Activated T-helper 2 cell treated with anti-CD3 and anti-CD28 coated beads, Interferon-gamma antibody, Interleukin-2, Interleukin-4, amounts not matched to agents 10 μg/mL and 5 μg/mL and 100 μg/mL, durations not matched to agents 14 hours and 24 hours and 36 hours (primary cell): ENCODE measurements at regions not wholly inside any gene's neighbourhood (a gene's known extent, or its start where the extent isn't known, plus 50 kb on each side); places are given as distances from the start of the nearest gene placed in this dataset.
"Not testable (repeated sequence)": the region's sequence is repeated elsewhere in the genome, so short reads cannot be mapped to it uniquely, and the experiment has no call there.

ENCODE experiments used
- DNase-seq: peaks from one replicate; pipeline ENCODE4 v3.0.0; 2021; ENCODE audit warnings: low spot score
- H3K27ac Mint-ChIP-seq: one replicate; pipeline ENCODE4 v1.8.0; 2021; ENCODE audit warnings: mixed read lengths
- H3K27me3 Mint-ChIP-seq: one replicate; pipeline ENCODE4 v1.8.0; 2021; ENCODE audit warnings: low read depth, mixed read lengths
- H3K36me3 Mint-ChIP-seq: one replicate; pipeline ENCODE4 v1.8.0; 2021; ENCODE audit warnings: low read depth, mixed read lengths
- H3K4me1 Mint-ChIP-seq: one replicate; pipeline ENCODE4 v1.8.0; 2021; ENCODE audit warnings: low read depth, mixed read lengths
- H3K4me3 Mint-ChIP-seq: one replicate; pipeline ENCODE4 v1.8.0; 2021; ENCODE audit warnings: low read depth, mild to moderate bottlenecking, moderate library complexity, mixed read lengths
- H3K9me3 Mint-ChIP-seq: one replicate; pipeline ENCODE4 v1.8.0; 2021; ENCODE audit warnings: mixed read lengths
- intact Hi-C: fragments of 100-400 bp; cut with micrococcal nuclease; formaldehyde crosslinking; loops from one replicate; pipeline ENCODE4 v1.15.1; 2023

DNA sequence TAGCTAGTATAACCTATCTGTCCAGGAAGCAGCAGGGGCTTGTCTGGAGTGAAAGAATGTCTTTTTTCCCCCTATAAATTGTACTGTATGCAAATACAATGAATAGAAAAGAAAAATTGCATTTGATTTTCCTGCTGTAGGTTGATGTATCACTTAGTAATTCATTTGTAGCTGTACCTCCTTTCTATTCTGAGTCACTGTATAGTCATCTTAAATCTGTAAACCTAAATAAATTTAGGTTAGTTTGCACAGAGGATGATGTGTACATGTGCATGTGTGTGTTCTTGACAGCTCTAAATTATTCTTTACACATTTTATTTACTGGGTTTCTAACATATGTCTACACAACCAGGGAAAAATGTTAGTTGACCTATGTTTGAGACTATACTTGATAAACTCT is 478.7 kb upstream of the CNTNAP5 start:
- Mint-ChIP-seq H3K27ac (no peak overlapping the region), H3K27me3 (no peaks in the 10 kb centered on the region), H3K36me3 (no peaks in the 10 kb centered on the region), H3K4me1 (no peaks in the 10 kb centered on the region), H3K4me3 (no peak overlapping the region), H3K9me3 (peaks cover 30% of the 10 kb centered on the region)
- intact Hi-C loops: no loop called here
- DNase-seq: no peak

DNA sequence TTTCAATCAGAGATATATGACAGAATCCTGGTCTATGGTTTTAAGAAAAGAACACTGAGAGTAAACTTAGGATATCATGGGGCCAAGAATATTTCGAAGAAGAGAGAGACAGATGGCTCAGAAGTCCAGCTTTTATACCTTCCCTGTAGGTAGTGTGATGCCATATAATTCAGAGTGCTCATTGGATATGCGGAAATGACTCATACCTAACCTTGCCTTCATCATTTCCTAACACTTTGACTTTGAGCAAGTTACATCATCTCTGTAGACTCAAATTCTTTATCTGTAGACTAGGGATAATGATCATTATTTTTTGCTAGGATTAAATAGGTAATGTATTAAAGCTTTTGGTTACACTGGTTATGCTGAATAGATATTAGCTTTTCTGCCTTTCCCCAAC is 461.6 kb upstream of the CNTNAP5 start:
- H3K9me3 Mint-ChIP-seq: peaks cover 37% of the 10 kb centered on the region
- no peaks in the 10 kb centered on the region for H3K27me3 Mint-ChIP-seq
- no peaks in the 10 kb centered on the region for H3K36me3 Mint-ChIP-seq
- intact Hi-C loops: no loop called here
- no peak for DNase-seq
- H3K4me3 Mint-ChIP-seq: no peak overlapping the region
- no peak overlapping the region for H3K27ac Mint-ChIP-seq
- no peaks in the 10 kb centered on the region for H3K4me1 Mint-ChIP-seq

DNA sequence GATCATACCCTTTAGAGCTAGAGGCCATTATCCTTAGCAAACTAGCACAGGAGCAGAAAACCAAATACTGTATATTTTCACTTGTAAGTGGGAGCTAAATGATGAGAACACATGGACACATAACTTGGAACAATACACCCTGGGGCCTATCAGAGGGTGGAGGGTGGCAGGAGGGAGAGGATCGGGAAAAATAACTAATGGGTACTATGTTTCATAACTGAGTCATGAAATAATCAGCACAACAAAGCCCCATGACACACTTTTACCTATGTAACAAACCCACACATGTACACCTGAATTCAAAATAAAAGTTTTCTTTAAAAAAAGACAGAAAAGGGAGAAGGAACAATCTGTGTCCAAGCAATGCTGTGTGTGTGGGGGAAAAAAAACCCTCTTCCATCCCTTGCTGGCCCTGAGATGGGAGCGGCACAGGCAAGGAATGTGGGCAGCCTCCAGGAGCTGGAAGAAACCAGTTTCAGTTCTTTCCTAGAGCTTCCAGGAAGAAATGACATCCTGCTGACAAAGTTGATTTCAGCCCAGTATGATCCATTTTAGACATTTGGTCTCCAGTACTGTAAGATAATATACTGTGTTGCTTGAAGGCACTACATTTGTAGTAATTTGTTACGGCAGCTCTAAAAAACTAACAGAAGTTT is 458.7 kb upstream of the CNTNAP5 start:
- H3K9me3 Mint-ChIP-seq: peaks cover 27% of the 10 kb centered on the region
- no peak for DNase-seq
- no peak overlapping the region for H3K27ac Mint-ChIP-seq
- H3K36me3 Mint-ChIP-seq: no peaks in the 10 kb centered on the region
- H3K4me3 Mint-ChIP-seq: no peak overlapping the region
- H3K27me3 Mint-ChIP-seq: no peaks in the 10 kb centered on the region
- H3K4me1 Mint-ChIP-seq: no peaks in the 10 kb centered on the region
- intact Hi-C loops: no loop called here

DNA sequence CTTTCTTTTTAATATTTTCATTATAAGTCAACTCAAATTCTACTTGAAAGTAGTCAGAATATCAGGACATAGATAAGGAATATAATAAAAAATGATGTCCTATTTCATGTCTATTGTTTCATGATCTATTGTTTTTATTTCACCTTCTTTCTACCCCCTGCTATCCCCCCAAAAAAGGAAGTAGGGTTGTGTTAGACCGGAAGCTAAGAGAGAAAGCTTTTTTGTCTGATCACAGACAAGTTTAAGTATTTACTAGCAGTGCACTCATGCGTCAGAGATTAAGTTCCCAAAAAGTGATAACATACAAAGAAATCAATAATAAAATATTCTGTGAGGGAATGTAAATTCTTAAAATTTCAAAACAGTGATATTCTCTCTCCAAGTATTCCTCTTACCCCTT is 447.1 kb upstream of the CNTNAP5 start:
- no peaks in the 10 kb centered on the region for H3K4me1 Mint-ChIP-seq
- no peak for DNase-seq
- H3K9me3 Mint-ChIP-seq: peaks cover 43% of the 10 kb centered on the region
- intact Hi-C loops: no loop called here
- no peak overlapping the region for H3K4me3 Mint-ChIP-seq
- H3K36me3 Mint-ChIP-seq: no peaks in the 10 kb centered on the region
- H3K27me3 Mint-ChIP-seq: no peaks in the 10 kb centered on the region
- no peak overlapping the region for H3K27ac Mint-ChIP-seq

GRCh38 chr2:123596621-123597020 is 428.5 kb upstream of the CNTNAP5 start:
- Mint-ChIP-seq H3K4me3 (no peak overlapping the region), H3K27ac (no peak overlapping the region), H3K4me1 (no peaks in the 10 kb centered on the region), H3K9me3 (peaks cover 53% of the 10 kb centered on the region), H3K36me3 (no peaks in the 10 kb centered on the region), H3K27me3 (no peaks in the 10 kb centered on the region)
- no peak for DNase-seq
- intact Hi-C loops: no loop called here

GRCh38 chr2:123597988-123598387 is 427.1 kb upstream of the CNTNAP5 start:
- intact Hi-C loops: no loop called here
- DNase-seq: no peak
- peaks cover 51% of the 10 kb centered on the region for H3K9me3 Mint-ChIP-seq
- H3K4me1 Mint-ChIP-seq: no peaks in the 10 kb centered on the region
- H3K36me3 Mint-ChIP-seq: no peaks in the 10 kb centered on the region
- no peaks in the 10 kb centered on the region for H3K27me3 Mint-ChIP-seq
- H3K4me3 Mint-ChIP-seq: no peak overlapping the region
- no peak overlapping the region for H3K27ac Mint-ChIP-seq

DNA sequence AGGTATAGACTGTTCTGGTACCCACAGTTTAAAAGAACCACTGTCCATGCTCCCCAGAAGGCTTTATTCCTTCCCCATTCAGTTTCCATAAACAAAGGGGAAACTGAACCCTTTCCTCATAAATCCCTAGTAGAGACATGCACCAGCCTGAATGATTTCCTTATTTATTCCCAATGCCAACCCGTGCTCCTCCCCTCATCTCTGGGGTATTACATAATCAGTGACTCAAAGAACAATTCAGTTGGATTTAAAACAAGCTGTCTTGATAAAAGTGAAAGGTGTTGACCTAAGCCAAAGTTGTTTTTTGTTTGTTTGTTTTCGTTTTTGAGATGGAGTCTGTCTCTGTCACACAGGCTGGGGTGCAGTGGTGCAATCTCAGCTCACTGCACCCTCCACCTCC is 418.5 kb upstream of the CNTNAP5 start:
- no peaks in the 10 kb centered on the region for H3K27me3 Mint-ChIP-seq
- no peak overlapping the region for H3K27ac Mint-ChIP-seq
- peaks cover 35% of the 10 kb centered on the region for H3K9me3 Mint-ChIP-seq
- H3K36me3 Mint-ChIP-seq: no peaks in the 10 kb centered on the region
- no peaks in the 10 kb centered on the region for H3K4me1 Mint-ChIP-seq
- H3K4me3 Mint-ChIP-seq: no peak overlapping the region
- intact Hi-C loops: no loop called here
- no peak for DNase-seq

DNA sequence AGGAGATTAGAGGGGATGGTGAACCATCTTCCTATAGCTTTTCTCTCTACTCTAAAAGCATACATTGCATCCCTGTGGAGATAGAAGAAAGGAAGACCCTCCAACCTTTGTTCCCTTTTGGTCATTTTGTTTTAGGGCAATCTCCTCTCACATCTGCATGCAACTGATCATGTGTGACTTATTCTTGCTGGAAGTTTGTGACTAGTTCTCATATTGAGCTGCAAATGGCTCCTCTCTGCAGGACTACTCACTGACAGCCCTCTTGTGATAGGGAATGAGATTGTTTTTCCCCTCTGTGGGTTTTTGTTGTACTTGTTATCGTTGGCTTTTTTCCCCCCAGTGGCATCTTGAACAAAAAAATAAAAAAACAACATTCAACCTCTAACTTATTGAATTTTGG is 416.0 kb upstream of the CNTNAP5 start:
- Mint-ChIP-seq H3K27ac (no peak overlapping the region), H3K27me3 (no peaks in the 10 kb centered on the region), H3K9me3 (peaks cover 31% of the 10 kb centered on the region), H3K4me1 (no peaks in the 10 kb centered on the region), H3K4me3 (no peak overlapping the region), H3K36me3 (no peaks in the 10 kb centered on the region)
- intact Hi-C loops: no loop called here
- DNase-seq: no peak

GRCh38 chr2:123614596-123614995 is 410.5 kb upstream of the CNTNAP5 start:
- DNase-seq: no peak
- no peak overlapping the region for H3K4me3 Mint-ChIP-seq
- no peak overlapping the region for H3K27ac Mint-ChIP-seq
- no peaks in the 10 kb centered on the region for H3K4me1 Mint-ChIP-seq
- intact Hi-C loops: no loop called here
- no peaks in the 10 kb centered on the region for H3K36me3 Mint-ChIP-seq
- H3K9me3 Mint-ChIP-seq: peaks cover 46% of the 10 kb centered on the region
- no peaks in the 10 kb centered on the region for H3K27me3 Mint-ChIP-seq

DNA sequence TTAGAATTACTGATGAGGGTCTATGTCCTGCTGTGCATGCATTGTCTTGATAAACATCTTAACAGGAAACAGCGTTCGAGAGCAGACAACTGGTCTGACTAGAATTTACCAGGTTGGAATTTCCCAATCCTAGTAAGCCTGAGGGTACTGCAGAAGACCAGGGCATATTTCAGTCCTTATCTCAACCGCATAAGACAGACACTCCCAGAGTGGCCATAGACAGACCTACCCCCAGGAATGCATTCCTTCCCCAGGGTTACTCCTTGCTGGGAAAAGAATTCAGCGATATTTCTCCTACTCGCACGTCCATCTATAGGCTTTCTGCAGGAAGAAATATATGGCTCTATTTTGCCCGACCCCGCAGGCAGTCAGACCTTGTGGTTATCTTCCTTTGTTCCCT is 406.4 kb upstream of the CNTNAP5 start:
- H3K27ac Mint-ChIP-seq, DNase-seq, H3K4me3 Mint-ChIP-seq, H3K27me3 Mint-ChIP-seq, H3K36me3 Mint-ChIP-seq, intact Hi-C loops, H3K4me1 Mint-ChIP-seq: not testable (repeated sequence)
- peaks cover 50% of the 10 kb centered on the region for H3K9me3 Mint-ChIP-seq

GRCh38 chr2:123624816-123625215 is 400.3 kb upstream of the CNTNAP5 start:
- no peak overlapping the region for H3K4me3 Mint-ChIP-seq
- no peaks in the 10 kb centered on the region for H3K4me1 Mint-ChIP-seq
- H3K36me3 Mint-ChIP-seq: no peaks in the 10 kb centered on the region
- H3K27ac Mint-ChIP-seq: no peak overlapping the region
- DNase-seq: no peak
- H3K9me3 Mint-ChIP-seq: peaks cover 38% of the 10 kb centered on the region
- intact Hi-C loops: no loop called here
- H3K27me3 Mint-ChIP-seq: no peaks in the 10 kb centered on the region

GRCh38 chr2:123636232-123636631 is 388.9 kb upstream of the CNTNAP5 start:
- no peaks in the 10 kb centered on the region for H3K27me3 Mint-ChIP-seq
- no peak for DNase-seq
- no peaks in the 10 kb centered on the region for H3K4me1 Mint-ChIP-seq
- no peak overlapping the region for H3K27ac Mint-ChIP-seq
- intact Hi-C loops: no loop called here
- no peaks in the 10 kb centered on the region for H3K36me3 Mint-ChIP-seq
- H3K4me3 Mint-ChIP-seq: no peak overlapping the region
- peaks cover 21% of the 10 kb centered on the region for H3K9me3 Mint-ChIP-seq

DNA sequence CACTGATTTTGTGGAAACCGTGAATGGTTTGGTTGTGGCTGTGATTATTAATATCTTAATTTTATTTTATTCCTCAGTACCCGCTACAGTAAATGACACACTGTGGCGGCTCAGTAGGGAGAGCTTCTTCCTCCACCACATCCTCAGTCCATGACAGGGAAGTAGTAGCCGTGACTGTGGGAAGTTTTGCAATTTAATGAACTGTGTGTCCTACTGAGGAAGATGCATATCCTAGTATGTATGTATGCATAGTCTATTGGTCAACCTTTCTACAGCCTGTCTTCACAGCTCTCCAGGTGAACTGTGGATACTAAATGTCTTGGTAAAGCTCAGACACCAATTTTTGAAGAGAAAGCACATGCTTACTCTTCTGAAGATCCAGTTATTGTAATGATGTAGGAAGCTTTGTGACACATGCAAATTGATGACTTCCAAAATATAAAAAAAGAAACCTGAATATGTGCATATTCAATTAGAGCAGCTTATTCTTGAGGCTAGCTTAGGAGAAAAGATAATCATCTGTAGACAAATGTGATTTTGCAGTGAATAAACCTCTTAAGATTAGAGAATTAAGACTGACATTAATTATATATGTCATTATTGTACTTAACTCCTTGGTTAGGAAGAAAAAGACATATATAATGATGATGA is 384.3 kb upstream of the CNTNAP5 start:
- intact Hi-C loops: no loop called here
- Mint-ChIP-seq H3K4me1 (no peaks in the 10 kb centered on the region), H3K36me3 (no peaks in the 10 kb centered on the region), H3K9me3 (peaks cover 19% of the 10 kb centered on the region), H3K27ac (no peak overlapping the region), H3K4me3 (no peak overlapping the region), H3K27me3 (no peaks in the 10 kb centered on the region)
- DNase-seq: no peak

GRCh38 chr2:123644053-123644452 is 381.0 kb upstream of the CNTNAP5 start:
- Mint-ChIP-seq H3K27me3 (no peaks in the 10 kb centered on the region), H3K36me3 (no peaks in the 10 kb centered on the region), H3K4me1 (no peaks in the 10 kb centered on the region), H3K27ac (no peak overlapping the region), H3K4me3 (no peak overlapping the region), H3K9me3 (peaks cover 18% of the 10 kb centered on the region)
- intact Hi-C loops: no loop called here
- DNase-seq: no peak
